GM18868 (cell line): ENCODE measurements at regions not wholly inside any gene's neighbourhood (a gene's known extent, or its start where the extent isn't known, plus 50 kb on each side); places are given as distances from the start of the nearest gene placed in this dataset.
"Not testable (repeated sequence)": the region's sequence is repeated elsewhere in the genome, so short reads cannot be mapped to it uniquely, and the experiment has no call there.

Experiments
- ATAC-seq: cut with Tn5 transposase; IDR thresholded peaks from one replicate; pipeline ENCODE4 v1.9.1; 2021; ENCODE audit warnings: mild to moderate bottlenecking, moderate library complexity; ENCODE audit not compliant: unreplicated experiment

DNA sequence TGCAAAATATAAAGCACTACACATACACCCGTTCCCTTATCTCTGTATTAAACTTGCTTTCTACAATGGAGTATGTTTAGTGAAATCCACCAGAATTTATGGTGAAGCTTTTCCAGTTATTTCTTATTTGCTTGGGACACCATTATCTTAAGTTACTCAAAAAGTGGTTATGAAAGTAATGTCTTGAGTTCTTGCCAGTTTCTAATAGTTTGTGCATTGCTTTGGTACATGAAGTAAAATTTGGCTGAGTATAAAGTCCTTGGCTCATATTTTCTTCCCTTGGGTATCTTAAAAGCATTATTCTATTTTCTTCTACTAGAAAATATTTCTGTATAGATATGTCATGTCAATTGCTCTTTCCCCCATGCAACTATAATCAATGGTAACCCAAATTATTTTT lies 85.2 kb downstream of the POLR1F start:
- no peak for ATAC-seq

DNA sequence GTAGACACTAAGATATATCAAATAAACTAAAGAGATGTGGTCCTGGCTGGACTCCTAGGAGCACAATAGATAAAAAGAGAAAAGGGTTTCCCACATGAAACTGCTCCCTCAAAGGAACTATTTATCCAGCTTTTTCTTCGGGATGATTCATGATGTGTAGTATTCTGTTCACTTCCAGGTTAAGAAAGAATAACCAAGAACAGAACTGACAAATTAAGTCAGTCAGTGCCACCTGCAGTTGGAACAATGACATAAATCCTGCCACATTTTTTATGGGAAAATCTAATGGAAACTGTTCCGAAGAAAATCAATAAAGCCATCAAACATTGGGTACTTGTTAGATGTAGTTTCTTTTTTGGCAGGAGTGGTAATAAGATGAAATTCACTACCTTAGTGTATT lies 87.1 kb downstream of the POLR1F start:
- no peak for ATAC-seq

DNA sequence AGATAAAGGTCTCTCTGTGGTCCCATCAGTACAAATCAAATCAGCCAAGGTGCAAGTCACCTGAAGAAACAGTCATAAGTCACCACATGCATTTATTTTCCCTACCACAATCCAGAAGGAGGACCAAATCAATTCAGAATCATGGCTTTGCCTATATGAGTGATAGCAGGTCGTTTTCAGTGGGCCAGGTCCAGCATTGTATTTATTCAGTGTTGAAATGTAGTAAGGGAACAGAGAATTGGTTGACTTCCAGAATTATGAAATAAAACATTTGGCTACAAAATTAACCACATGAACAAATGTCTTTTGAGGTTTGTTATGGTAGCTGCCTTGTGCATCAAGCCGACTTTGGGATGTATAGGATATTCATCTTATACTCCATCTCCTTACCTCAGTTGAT lies 88.4 kb downstream of the POLR1F start:
- ATAC-seq: no peak

DNA sequence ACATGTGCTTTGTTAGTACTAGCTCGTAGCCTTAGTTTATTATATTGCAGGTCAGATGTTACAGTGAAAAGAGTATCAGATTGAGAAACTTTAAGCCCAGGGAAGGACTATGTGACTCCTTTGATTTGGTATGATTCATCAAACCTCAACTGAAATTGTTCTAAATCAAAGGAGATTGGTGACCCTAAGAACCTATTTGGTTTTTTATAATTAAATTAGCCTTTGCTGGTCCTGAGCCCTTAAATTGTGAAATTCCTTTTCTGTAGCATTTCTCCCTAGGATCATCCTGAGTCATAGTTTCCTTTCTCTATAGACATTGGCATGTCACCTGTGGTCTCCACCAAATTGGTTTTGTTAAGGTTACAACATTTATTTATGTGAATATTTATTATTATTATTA lies 89.7 kb downstream of the POLR1F start:
- ATAC-seq: no peak

DNA sequence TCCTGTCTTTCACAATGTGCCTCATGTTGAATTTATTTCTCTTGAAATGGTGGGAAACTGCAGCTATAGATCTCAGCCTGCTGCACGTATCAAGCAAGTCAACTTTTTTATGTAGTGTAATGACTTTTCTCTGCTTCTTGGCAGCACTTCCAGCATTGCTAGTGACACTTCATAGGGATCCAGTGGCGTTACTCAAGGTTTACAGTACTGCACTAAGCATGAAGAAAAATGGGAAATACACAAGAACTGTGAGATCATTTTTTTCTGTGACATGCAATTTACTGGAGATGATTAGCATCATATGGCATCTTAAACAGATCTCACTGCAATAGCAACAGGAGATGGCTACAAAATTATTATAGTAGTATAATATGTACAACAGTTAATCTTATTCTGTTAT lies 90.9 kb downstream of the POLR1F start:
- no peak for ATAC-seq

DNA sequence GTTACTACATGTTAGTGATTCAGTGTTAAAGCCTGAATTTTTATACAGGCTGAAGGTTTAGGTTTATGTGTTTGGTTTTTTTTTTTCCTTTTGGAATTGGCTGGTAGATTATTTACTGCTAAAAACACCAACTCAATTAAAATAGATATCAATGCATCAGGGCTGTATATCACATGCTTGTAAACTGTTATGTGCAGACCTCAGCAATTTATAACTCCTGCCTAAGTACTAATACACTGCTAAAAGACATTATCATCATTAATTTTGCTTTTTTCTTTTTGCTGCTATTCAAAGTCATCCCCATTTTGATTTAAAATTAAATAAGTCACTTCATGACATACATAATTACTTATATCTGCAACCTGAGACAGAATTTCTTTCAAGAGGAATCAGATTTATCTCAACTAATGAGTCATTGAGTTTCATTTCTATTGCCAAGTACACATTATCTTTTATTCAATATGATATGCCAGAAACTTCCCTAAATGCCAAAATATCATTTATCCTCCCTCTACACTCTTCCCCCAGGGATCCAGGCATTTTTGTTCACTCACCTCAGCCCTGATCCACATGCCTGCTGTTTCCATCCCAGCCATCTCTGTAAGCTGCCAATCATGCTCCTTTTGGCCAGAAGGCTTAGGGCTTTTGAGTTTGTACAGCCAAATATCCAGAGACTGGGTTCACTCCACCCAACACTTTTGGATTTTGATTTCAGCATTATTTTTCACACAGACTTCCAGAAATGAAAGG lies 98.5 kb downstream of the POLR1F start:
- ATAC-seq: no peak

DNA sequence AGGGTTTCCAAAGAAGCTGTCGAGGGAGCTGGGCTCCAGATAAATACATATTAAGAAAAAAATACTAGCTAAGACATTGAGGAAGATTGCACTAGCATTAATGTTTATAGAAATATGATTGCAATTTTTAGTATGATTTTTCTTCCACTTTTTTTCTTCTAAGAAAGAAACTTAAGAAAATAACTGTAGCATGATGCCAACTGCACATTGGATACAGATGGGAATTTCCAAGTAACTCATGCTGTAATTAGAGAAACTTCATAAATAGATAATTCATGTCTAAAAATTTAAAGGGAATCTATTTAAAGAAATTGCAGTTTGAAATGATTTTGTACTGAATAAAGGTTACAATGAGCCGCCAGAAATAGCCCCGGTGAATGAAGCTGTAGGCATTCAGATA lies 119.4 kb downstream of the POLR1F start:
- no peak for ATAC-seq

DNA sequence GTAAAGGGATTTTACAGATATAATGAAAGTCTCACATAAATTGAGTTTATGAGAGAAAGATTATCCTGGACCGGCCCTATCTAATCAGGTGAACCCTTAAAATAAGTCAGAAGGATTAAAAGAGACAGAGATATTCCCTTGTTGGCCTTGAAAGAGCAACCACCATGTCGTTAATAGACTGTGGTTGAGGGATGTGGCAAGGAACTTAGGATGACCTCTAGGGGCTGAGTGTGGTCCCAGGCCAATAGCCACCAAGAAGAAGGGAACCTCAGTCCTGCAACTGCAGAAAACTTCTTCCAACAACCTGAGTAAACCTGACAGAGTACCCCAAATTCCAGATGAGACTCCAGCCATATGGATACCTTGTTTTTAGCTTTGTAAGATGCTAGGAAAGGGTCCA lies 121.5 kb downstream of the POLR1F start:
- peak; percentile 61 for ATAC-seq

DNA sequence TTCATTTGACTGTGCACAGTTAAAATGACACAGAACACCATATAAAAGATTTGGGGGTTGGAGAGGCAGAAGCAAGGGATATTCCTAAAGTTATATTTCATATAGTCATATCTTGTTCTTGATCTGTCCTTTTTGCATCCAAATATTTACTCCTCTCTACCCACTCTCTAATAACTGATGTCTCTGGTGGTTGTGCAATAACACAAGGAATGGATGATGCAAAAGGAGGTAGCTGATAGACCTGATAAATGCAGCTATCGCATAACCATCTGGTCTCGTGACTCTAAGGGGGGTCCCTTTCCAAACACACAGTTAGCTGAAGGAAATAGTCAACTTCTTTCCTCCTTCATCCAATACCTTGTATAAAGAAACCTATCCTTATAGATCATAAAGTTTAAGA lies 123.1 kb downstream of the POLR1F start:
- no peak for ATAC-seq

DNA sequence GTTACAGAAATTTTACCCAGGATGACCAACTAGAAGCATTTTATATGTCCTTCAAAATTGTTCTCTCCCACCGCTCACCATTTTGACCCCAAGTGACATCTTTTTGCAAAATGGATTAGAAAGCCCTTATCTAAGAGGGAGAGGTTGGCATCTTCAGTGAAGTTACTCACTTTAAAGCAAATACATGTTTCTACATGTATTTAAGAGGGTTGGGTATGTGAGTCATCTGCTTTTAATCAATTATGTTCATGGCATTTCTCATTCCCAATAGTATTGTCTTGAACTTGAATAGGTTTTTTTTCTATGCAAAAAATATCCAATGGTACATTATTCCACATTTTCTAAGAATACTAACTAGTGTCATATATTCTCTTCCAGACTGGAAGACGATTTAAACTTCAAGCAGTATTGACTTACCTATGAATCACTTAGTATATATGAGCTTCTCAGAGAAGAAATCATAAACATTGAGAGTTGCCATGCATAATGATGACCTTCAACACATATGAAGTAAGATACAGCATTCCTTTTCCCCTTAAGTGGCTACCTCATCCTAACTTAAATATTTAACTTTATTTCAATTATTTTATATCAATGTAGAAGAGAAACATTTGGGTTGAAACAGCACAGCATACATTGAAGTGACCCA lies 132.8 kb downstream of the POLR1F start:
- ATAC-seq: no peak

DNA sequence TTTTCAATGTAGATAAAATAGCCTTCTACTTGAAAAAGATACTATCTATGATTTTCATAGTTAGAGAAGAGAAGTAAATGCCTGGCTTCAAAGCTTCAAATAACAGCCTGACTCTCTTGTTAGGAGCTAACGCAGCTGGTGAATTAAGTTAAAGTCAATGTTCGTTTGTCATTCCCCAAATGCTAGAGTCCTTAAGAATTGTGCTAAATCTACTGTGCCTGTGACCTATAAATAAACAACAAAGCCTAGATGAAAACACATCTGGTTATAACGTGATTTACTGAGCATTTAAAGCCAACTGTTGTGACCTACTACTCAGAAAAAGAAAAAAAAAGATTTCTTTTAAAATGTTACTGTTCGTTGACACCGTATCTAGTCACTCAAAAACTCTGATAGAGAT lies 134.7 kb downstream of the POLR1F start:
- ATAC-seq: no peak

DNA sequence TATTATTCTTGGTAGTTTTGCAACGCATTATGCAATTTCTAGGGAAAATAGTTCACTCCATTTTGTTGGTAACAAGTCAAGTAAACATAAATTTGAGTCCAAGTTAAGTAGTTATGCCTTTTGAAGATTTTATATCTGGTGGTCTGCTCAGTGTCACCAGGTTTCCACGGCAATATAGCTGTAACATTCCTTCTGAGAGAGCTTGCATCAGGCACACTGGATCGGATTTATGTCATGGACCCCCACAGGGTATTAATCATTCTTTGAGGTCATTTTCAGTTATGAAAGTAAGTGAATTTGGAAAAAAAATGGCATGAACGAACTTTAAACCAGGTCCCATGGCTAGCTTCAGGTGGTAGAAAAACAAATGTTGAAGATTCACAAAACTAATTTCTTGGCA lies 136.3 kb downstream of the POLR1F start:
- ATAC-seq: no peak

DNA sequence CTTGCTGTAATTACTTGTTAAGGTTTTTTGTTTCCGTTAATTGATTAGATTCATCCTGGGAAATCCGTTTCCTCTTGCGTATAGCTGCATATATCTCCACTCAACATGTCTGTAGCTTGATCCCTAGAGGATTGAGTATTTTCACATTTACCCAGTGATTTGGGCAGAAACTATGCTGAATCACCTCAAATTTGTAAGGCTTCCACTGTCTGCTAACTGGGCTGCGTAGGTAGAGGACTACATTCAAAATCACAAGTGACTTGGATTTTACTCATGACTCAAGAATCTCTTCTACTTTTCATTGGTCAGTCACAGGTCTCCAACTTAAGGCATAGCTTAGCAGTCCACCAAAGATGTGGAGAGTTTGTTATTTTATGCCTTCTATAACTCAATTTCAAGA lies 141.8 kb downstream of the POLR1F start:
- ATAC-seq: no peak

DNA sequence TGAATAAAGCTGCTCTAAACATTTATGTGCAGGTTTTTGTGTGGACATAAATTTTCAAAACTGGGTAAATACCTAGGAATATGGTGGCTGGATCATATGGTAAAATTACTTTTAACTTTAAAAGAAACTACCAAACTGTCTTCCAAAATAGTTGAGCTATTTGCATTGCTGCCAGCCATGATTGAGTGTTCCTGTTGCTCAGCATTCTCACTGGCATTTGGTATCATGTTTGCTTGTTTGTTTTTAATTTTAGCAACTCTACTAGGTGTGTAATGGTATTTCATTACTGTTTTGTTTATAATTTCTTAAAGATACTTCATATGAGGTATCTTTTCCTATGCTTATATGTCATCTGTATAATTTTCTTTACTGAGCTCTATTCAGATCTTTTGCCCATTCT lies 143.2 kb downstream of the POLR1F start:
- ATAC-seq: no peak

DNA sequence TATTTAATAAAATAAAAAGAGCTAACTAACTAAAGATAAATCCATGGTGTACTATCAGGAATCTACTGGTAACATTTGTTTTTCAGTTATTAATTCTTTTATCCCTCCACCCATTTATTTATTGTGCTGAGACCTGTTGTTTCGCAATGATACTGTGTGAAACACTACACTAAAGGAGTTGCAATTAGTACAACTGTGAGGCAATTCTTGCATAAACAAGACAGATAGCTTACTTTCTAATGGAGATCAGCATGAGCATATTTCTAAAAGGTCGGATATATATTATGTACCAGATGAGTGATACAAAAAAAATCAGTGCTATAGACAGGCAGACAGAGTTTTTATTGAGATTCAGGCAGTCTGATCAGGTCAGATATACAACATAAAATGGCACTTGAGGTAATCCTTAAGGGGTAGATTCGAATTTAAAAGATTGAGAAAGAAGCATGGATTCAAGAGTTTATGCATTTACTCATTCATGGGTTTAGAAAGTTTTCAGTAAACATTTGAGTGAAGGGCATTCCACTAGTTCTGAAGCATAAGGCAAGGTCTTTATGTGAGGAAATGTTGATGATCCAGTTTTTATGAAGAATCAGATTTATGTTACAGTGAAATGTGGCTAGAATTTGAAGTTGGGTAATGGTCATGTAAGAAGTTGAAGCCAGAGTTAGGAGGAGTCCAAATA lies 147.6 kb downstream of the POLR1F start:
- no peak for ATAC-seq

DNA sequence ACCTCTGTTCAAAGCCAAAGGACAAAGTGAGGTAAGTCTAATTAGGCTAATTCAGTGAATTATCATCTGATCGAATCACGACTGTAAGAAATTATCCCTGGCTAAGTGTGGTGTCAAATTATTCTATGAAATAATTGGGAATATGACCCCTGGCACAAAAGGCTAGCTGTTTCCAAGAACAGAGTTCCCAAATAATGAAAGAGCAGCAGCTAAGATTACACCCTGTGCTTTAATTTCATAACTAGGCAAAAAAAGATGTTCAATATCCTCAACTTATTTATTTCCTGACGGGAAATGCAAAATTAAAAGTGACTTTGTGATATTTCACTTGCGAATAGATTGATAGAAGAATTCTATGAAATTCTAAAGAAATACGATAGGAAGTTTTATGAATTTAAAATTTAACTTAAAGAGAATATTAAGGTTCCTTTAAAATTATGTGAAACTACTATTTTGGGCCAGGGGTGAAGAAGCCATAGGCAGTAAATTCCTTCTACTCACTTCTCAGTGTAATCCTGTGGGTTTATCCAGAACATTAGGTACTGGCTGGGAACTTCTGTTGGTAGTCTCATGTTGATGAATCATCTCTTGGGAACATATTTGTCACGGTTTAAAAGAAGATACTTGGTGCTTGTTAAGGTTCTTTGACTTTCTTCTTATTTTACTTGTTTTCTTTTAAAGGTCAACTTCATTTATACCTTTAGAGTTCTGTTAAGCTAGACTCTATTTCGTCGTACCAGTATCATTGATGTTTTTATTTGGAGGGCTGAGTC lies 148.5 kb downstream of the POLR1F start:
- no peak for ATAC-seq

DNA sequence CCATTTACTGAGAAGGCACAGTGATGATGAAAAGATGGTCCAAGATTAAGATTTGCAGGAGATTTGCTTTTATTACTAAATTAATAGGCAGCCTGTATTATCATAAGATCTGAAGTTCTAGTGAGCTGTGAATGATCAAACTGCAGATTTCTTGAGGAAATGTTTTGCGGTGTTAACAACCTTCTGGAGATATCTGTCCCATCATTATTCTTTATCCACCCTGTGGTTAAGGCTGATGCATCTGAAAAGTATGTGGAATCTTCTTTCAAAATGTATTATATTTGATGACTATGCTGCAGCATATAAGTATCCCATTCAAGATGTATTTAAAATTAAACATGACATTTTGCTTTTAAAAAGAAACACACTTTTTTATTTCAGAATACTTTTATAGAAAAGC lies 150.3 kb downstream of the POLR1F start:
- ATAC-seq: no peak

DNA sequence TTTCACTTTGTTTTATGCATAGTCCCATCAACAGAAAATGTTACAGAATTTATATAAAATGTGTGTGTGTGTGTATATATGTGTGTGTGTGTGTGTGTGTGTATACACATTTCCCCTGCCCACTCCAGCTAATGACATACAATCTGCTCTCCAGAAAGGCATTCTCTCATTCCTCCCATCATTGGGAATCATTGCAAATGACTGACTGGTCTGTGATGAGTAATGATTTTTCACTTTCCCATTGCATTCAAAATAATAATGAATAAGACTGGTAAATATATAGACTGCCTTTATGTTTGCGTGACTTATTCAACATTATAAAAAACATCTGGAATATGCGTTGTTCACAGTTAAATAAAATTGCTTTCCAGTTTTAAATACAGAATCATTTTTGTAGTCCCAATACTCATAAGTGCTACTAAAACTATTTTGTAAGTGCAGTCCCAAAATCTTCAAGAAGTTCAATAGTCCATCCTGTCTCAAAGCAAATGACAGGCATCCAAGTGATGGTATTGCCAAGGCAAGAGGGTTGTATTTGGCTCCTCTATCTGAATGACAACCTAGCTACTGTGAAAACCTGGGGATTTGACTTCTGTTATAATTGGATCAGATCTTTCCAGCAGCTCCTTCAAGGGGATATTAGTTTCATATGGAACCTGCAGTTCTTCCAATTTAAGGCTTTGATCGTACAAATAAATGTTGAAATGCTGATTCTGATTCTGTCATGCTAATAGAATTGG lies 150.9 kb downstream of the POLR1F start:
- no peak for ATAC-seq

DNA sequence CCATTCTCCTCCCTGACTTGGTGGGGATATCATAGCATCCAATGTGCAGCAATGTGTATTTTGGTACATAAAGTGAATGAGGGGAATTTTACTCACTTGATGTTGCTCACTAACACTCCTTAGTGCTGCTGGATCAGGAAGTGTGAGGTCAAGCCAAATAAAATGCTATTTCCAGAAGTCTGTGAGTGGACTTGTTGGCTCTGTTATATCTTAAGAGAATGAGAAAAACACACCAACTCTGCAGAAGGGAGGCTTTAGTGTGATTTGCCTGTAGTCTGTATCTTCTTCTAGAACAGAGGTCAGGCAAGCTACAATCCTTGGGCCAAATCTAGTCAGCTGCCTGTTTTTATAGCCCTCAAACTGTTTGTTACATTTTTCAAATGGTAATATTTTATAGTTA lies 154.3 kb downstream of the POLR1F start:
- ATAC-seq: no peak

DNA sequence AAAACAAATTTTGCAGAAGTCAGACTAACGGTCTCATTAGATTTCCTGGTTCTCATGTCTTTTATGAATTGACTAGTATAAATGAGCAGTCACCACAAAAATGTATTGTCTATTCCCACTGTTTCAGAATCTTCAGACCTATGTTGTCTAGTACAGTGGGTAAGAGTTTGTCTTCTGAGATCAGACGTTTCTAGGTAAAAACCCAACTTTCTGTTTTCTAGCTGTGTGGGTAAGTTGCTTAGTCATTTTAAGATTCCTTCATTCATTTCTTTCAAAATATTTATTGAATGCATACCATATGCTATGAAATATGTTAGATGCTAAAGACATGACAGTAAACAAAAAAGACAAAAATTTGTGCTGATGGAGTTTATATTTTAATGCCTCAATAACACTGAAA lies 156.3 kb downstream of the POLR1F start:
- peak; percentile 63 for ATAC-seq

DNA sequence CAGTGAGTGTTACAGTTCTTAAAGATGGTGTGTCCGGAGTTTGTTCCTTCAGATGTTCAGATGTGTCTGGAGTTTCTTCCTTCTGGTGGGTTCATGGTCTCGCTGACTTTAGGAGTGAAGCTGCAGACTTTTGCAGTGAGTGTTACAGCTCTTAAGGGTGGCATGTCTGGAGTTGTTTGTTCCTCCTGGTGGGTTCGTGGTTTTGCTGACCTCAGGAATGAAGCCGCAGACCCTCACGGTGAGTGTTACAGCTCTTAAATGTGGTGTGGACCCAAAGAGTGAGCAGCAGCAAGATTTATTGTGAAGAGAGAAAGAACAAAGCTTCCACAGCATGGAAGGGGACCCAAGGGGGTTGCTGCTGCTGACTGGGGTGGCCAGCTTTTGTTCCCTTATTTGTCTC lies 159.6 kb downstream of the POLR1F start:
- not testable (repeated sequence) for ATAC-seq
